ENCODE measurements at regions not wholly inside any gene's neighbourhood (a gene's known extent, or its start where the extent isn't known, plus 50 kb on each side); places are given as distances from the start of the nearest gene placed in this dataset.

GRCh38 chr11:45365961-45366618, 79.9 kb upstream of the SYT13 start:
- Histone ChIP-seq H3K27me3 (ENCODE audit: control insufficient read depth in 2 of 2, insufficient read depth in 2 of 2, low read length in 2 of 2) (peaks cover 14 to 16% of the 10 kb centered on the region in 2 donors), H4K20me1 (ENCODE audit: insufficient read depth, low read length) (no peaks in the 10 kb centered on the region), H3K4me1 (ENCODE audit: control insufficient read depth in 1 of 2, insufficient read depth in 2 of 2, low read length in 2 of 2) (no peaks in the 10 kb centered on the region), H3K9ac (ENCODE audit: insufficient read depth, low read length, poor library complexity, severe bottlenecking) (no peak overlapping the region), H3K4me3 (replicated peaks in 1 of 3; ENCODE audit: low read depth in 2 of 3, low read length in 3 of 3) (no peak overlapping the region), H3K27ac (ENCODE audit: low read depth in 1 of 2, low read length in 2 of 2) (no peak overlapping the region), H3K9me3 (replicated peaks in 1 of 2; ENCODE audit: control insufficient read depth in 1 of 2, insufficient read depth in 1 of 2, low read length in 2 of 2) (no peaks in the 10 kb centered on the region), H3K36me3 (replicated peaks in 1 of 2; ENCODE audit: control insufficient read depth in 1 of 2, insufficient read depth in 2 of 2, low read length in 2 of 2) (no peaks in the 10 kb centered on the region), H3K4me2 (replicated peaks; ENCODE audit: extremely low read depth, low read length, poor library complexity, severe bottlenecking) (no peak overlapping the region), H3K79me2 (ENCODE audit: insufficient read depth, low read length) (no peaks in the 10 kb centered on the region), H2AFZ (ENCODE audit: insufficient read depth, low read depth, low read length, poor library complexity, severe bottlenecking) (no peak overlapping the region)
- Mint-ChIP-seq H3K4me1 (peaks cover 2% of the 10 kb centered on the region), H3K9me3 (no peaks in the 10 kb centered on the region), H3K27me3 (ENCODE audit: low read depth in 3 of 3) (peaks cover 30 to 34% (median 31%) of the 10 kb centered on the region in 3 donors), H3K4me3 (no peak overlapping the region), H3K27ac (no peak overlapping the region), H3K36me3 (no peaks in the 10 kb centered on the region)
- WGBS (ENCODE audit: insufficient coverage) = 91% methylated on average over 13 of the region's 16 CpGs
- no peak for DNase-seq
- TF ChIP-seq, protein P1, sequence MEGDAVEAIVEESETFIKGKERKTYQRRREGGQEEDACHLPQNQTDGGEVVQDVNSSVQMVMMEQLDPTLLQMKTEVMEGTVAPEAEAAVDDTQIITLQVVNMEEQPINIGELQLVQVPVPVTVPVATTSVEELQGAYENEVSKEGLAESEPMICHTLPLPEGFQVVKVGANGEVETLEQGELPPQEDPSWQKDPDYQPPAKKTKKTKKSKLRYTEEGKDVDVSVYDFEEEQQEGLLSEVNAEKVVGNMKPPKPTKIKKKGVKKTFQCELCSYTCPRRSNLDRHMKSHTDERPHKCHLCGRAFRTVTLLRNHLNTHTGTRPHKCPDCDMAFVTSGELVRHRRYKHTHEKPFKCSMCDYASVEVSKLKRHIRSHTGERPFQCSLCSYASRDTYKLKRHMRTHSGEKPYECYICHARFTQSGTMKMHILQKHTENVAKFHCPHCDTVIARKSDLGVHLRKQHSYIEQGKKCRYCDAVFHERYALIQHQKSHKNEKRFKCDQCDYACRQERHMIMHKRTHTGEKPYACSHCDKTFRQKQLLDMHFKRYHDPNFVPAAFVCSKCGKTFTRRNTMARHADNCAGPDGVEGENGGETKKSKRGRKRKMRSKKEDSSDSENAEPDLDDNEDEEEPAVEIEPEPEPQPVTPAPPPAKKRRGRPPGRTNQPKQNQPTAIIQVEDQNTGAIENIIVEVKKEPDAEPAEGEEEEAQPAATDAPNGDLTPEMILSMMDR (IDR thresholded peaks at IDR 0.05) = no peak
- intact Hi-C loops (cut with micrococcal nuclease) = no loop called here

- DNase-seq = no peak
- Histone ChIP-seq H2AFZ (ENCODE audit: insufficient read depth, low read depth, low read length, poor library complexity, severe bottlenecking) (no peak overlapping the region), H3K36me3 (replicated peaks in 1 of 2; ENCODE audit: control insufficient read depth in 1 of 2, insufficient read depth in 2 of 2, low read length in 2 of 2) (no peaks in the 10 kb centered on the region), H3K27ac (ENCODE audit: low read depth in 1 of 2, low read length in 2 of 2) (no peak overlapping the region), H3K9ac (ENCODE audit: insufficient read depth, low read length, poor library complexity, severe bottlenecking) (no peak overlapping the region), H4K20me1 (ENCODE audit: insufficient read depth, low read length) (no peaks in the 10 kb centered on the region), H3K27me3 (ENCODE audit: control insufficient read depth in 2 of 2, insufficient read depth in 2 of 2, low read length in 2 of 2) (peaks cover 20 to 33% of the 10 kb centered on the region in 2 donors), H3K4me2 (replicated peaks; ENCODE audit: extremely low read depth, low read length, poor library complexity, severe bottlenecking) (no peak overlapping the region), H3K79me2 (ENCODE audit: insufficient read depth, low read length) (no peaks in the 10 kb centered on the region), H3K4me3 (replicated peaks in 1 of 3; ENCODE audit: low read depth in 2 of 3, low read length in 3 of 3) (no peak overlapping the region), H3K4me1 (ENCODE audit: control insufficient read depth in 1 of 2, insufficient read depth in 2 of 2, low read length in 2 of 2) (no peaks in the 10 kb centered on the region), H3K9me3 (replicated peaks in 1 of 2; ENCODE audit: control insufficient read depth in 1 of 2, insufficient read depth in 1 of 2, low read length in 2 of 2) (no peaks in the 10 kb centered on the region)
- Mint-ChIP-seq H3K27ac (no peak overlapping the region), H3K4me1 (no peaks in the 10 kb centered on the region), H3K27me3 (ENCODE audit: low read depth in 3 of 3) (peaks cover 20 to 41% (median 23%) of the 10 kb centered on the region in 3 donors), H3K4me3 (no peak overlapping the region), H3K9me3 (no peaks in the 10 kb centered on the region), H3K36me3 (no peaks in the 10 kb centered on the region)
- WGBS (ENCODE audit: insufficient coverage) = 100% methylated on average over 1 of the region's 3 CpGs
- TF ChIP-seq, protein P1 (IDR thresholded peaks at IDR 0.05) = no peak
- intact Hi-C loops (cut with micrococcal nuclease) = no loop called here
Measured at GRCh38 chr11:45362636-45363035, 76.5 kb upstream of the SYT13 start.
